ENCODE measurements at regions not wholly inside any gene's neighbourhood (a gene's known extent, or its start where the extent isn't known, plus 50 kb on each side); places are given as distances from the start of the nearest gene placed in this dataset.

DNA sequence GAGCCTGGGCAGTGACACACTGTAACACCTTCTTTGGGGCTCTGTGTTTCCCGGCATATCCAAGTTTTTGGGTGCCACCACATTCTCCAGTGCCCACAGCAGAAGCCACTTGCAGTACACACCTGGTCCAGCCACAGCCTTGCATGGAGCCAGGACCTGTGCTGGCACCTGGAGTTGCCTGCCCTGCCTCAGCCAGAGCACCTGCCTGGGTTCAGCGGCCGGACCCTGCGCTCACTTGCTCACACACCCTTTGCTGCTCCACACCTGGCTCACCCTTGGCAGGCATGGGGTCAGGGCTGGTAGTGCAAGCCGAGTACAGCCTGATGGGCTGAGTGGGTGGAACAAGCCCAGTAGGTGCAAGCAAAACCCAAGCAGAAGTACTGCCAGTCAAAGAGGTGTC, 1511.1 kb downstream of the TECRL start:
- TF ChIP-seq CTCF (IDR thresholded peaks at IDR 0.05), result no peak
- TF ChIP-seq POLR2A (IDR thresholded peaks at IDR 0.05), result no peak
